ENCODE measurements at regions not wholly inside any gene's neighbourhood (a gene's known extent, or its start where the extent isn't known, plus 50 kb on each side); places are given as distances from the start of the nearest gene placed in this dataset.

GRCh38 chr16:73737637-73738036 is 559.0 kb upstream of the PSMD7 start:
- TF ChIP-seq CTCF (IDR thresholded peaks at IDR 0.05) (no peak), POLR2A (IDR thresholded peaks at IDR 0.05) (no peak)
